ENCODE measurements at regions not wholly inside any gene's neighbourhood (a gene's known extent, or its start where the extent isn't known, plus 50 kb on each side); places are given as distances from the start of the nearest gene placed in this dataset.

DNA sequence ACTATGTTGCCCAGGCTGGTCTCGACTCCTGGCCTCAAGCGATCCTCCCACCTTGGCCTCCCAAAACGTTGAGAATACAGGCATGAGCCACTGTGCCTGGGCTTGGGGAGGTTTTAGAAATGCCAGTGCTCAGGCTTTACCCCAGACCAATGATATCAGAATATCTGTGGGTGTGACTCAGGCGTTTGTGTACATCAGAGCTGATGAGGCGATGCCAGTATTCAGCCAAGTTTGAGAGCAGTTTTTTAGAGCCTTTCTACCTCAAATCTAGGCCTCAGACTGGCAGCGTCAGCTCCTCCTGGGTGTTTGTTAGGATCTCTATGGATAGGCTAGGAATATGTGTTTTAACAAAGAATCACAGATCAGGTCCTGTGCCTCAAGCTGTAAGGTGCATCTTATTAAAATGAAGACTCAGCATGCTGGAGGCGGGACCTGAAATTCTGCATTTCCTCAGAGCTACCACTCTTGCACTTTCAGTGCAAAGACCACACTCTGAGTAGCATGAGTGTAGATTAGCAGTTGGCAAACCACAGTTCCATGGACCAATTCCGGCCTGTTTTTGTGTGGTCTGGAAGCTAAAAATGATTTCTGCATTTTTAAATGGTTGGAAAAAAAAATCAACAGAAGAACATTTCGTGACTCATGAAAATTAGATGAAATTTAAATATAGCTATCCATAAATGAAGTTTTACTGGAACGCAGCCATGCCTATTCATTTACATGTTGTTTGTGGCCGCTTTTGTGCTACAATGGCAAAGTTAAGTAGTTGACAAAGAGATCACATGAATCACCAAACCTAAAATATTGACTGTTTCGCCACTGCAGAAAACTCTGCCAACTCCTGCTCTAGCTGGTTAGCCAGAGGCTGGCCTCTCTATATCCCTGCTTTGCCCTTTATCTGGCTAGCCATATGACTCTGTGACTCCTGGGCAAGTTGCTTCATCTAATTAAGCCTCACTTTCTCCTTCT, 92.2 kb downstream of the KLF4 start:
- H3K27me3 Mint-ChIP-seq = peaks cover 8% of the 10 kb centered on the region

GRCh38 chr9:107394264-107394663, 95.3 kb downstream of the KLF4 start:
- Mint-ChIP-seq H3K4me1 (ENCODE audit: low read depth) (no peaks in the 10 kb centered on the region), H3K9me3 (no peaks in the 10 kb centered on the region), H3K27me3 (peaks cover 2% of the 10 kb centered on the region), H3K27ac (no peak overlapping the region), H3K36me3 (no peaks in the 10 kb centered on the region), H3K4me3 (no peak overlapping the region)
- intact Hi-C loops (cut with micrococcal nuclease) = no loop called here
- CTCF ChIA-PET = interaction anchor here (1.5 kb wide), 1 partner anchor 31 kb away, joined by 5 read pairs; no protein-coding TSS in a partner anchor
- POLR2A ChIA-PET = no interaction called here
- no peak for DNase-seq

More for the DNA sequence above, 92.2 kb downstream of the KLF4 start:
- Mint-ChIP-seq H3K4me3 (no peak overlapping the region), H3K36me3 (no peaks in the 10 kb centered on the region), H3K9me3 (no peaks in the 10 kb centered on the region), H3K4me1 (ENCODE audit: low read depth) (no peaks in the 10 kb centered on the region), H3K27ac (no peak overlapping the region)
- DNase-seq = no peak
- CTCF ChIA-PET = interaction anchor here (2.4 kb wide), 1 partner anchor 28 kb away, joined by 9 read pairs; no protein-coding TSS in a partner anchor
- intact Hi-C loops (cut with micrococcal nuclease) = no loop called here
- POLR2A ChIA-PET = interaction anchor here (0.7 kb wide), 1 partner anchor 807 kb away, joined by 6 read pairs; no protein-coding TSS in a partner anchor

GRCh38 chr9:107390778-107391177, 98.8 kb downstream of the KLF4 start:
- Mint-ChIP-seq H3K27me3 (peaks cover 2% of the 10 kb centered on the region), H3K27ac (no peak overlapping the region), H3K9me3 (no peaks in the 10 kb centered on the region), H3K36me3 (no peaks in the 10 kb centered on the region), H3K4me1 (ENCODE audit: low read depth) (no peaks in the 10 kb centered on the region), H3K4me3 (no peak overlapping the region)
- DNase-seq = no peak
- intact Hi-C loops (cut with micrococcal nuclease) = no loop called here
- POLR2A ChIA-PET = no interaction called here
- CTCF ChIA-PET = no interaction called here

DNA sequence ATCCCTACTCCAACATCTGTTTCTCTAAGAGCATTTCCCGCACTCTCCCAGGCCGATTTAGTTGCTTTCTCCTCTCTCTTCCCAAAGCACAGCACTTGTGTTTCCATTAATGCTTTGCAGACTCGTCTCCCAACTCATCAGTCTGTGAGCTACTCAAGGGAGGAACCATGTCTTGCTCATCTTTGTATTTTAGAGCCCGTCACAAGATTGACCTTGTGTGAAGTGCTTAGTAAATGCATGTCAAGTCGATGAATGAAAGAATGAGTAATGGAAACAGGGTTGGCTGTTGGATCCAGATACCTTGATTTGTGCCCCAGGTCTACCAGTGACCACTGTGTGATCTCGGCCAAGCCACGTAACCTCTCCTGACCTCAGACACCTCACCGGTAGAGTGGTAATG, 99.3 kb downstream of the KLF4 start:
- no peak for DNase-seq
- peaks cover 2% of the 10 kb centered on the region for H3K27me3 Mint-ChIP-seq
- no peak overlapping the region for H3K27ac Mint-ChIP-seq
- CTCF ChIA-PET = no interaction called here
- POLR2A ChIA-PET = no interaction called here
- H3K4me3 Mint-ChIP-seq = no peak overlapping the region
- no peaks in the 10 kb centered on the region for H3K9me3 Mint-ChIP-seq
- no peaks in the 10 kb centered on the region for H3K4me1 Mint-ChIP-seq (ENCODE audit: low read depth)
- H3K36me3 Mint-ChIP-seq = no peaks in the 10 kb centered on the region
- intact Hi-C loops (cut with micrococcal nuclease) = no loop called here

- ChIA-PET CTCF (no interaction called here), POLR2A (no interaction called here)
- no peaks in the 10 kb centered on the region for H3K9me3 Mint-ChIP-seq
- no peak overlapping the region for H3K27ac Mint-ChIP-seq
- no peak overlapping the region for H3K4me3 Mint-ChIP-seq
- DNase-seq = no peak
- no peaks in the 10 kb centered on the region for H3K36me3 Mint-ChIP-seq
- intact Hi-C loops (cut with micrococcal nuclease) = no loop called here
- no peaks in the 10 kb centered on the region for H3K4me1 Mint-ChIP-seq (ENCODE audit: low read depth)
- peaks cover 2% of the 10 kb centered on the region for H3K27me3 Mint-ChIP-seq
Measured at GRCh38 chr9:107389617-107390071, 99.9 kb downstream of the KLF4 start.

- Mint-ChIP-seq H3K27me3 (peaks cover 5% of the 10 kb centered on the region), H3K4me3 (no peak overlapping the region), H3K4me1 (ENCODE audit: low read depth) (no peaks in the 10 kb centered on the region), H3K27ac (no peak overlapping the region), H3K9me3 (no peaks in the 10 kb centered on the region), H3K36me3 (no peaks in the 10 kb centered on the region)
- intact Hi-C loops (cut with micrococcal nuclease) = no loop called here
- no peak for DNase-seq
- ChIA-PET CTCF (no interaction called here), POLR2A (no interaction called here)
Measured at GRCh38 chr9:107388890-107389289, 100.7 kb downstream of the KLF4 start.

- intact Hi-C loops (cut with micrococcal nuclease) = no loop called here
- no peaks in the 10 kb centered on the region for H3K36me3 Mint-ChIP-seq
- DNase-seq = no peak
- POLR2A ChIA-PET = no interaction called here
- H3K9me3 Mint-ChIP-seq = no peaks in the 10 kb centered on the region
- no peaks in the 10 kb centered on the region for H3K4me1 Mint-ChIP-seq (ENCODE audit: low read depth)
- no peak overlapping the region for H3K4me3 Mint-ChIP-seq
- CTCF ChIA-PET = no interaction called here
- no peak overlapping the region for H3K27ac Mint-ChIP-seq
- peaks cover 3% of the 10 kb centered on the region for H3K27me3 Mint-ChIP-seq
Measured at GRCh38 chr9:107387409-107387808, 102.2 kb downstream of the KLF4 start.

DNA sequence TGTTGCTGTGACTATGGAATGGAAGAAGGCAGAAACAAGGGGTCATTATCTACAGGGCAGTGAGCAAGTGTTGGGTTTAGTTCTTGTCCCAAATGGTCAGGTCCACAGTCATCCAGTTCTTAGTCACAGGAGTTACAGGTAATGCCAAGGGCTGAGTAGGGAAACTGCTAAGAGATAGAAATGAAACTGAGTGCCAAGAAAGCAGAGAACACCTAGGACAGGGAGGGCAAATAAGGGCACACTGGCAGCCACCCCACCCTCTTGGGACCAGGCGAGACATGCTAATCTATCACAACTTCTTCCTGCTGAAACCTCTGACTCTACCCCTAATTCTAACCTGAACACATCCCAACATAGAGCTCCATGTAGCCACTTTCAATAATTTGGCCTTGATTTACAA, 103.2 kb downstream of the KLF4 start:
- no peaks in the 10 kb centered on the region for H3K9me3 Mint-ChIP-seq
- no peak overlapping the region for H3K27ac Mint-ChIP-seq
- no peaks in the 10 kb centered on the region for H3K36me3 Mint-ChIP-seq
- intact Hi-C loops (cut with micrococcal nuclease) = no loop called here
- peaks cover 3% of the 10 kb centered on the region for H3K27me3 Mint-ChIP-seq
- H3K4me1 Mint-ChIP-seq (ENCODE audit: low read depth) = no peaks in the 10 kb centered on the region
- no peak overlapping the region for H3K4me3 Mint-ChIP-seq
- DNase-seq = no peak
- CTCF ChIA-PET = interaction anchor here (1.6 kb wide), 1 partner anchor 38 kb away, joined by 4 read pairs; no protein-coding TSS in a partner anchor
- POLR2A ChIA-PET = no interaction called here
